B cell (primary cell): ENCODE measurements at regions not wholly inside any gene's neighbourhood (a gene's known extent, or its start where the extent isn't known, plus 50 kb on each side); places are given as distances from the start of the nearest gene placed in this dataset.
A peak's percentile ranks its signal among the peaks of the same experiment; 100 is the strongest.

Source experiments
- ATAC-seq: fragments of 200-7000 bp; cut with Tn5 transposase; one replicate; pipeline ENCODE4 v1.10.0; 2021; ENCODE audit warnings: low read depth, mild to moderate bottlenecking, moderate number of reproducible peaks, moderate library complexity
- CTCF ChIA-PET: fragments of 350-600 bp; sonication (Branson Sonifier 250); formaldehyde crosslinking; loops from one replicate; lab custom pipeline; 2021; ENCODE audit warnings: antibody characterized with exemption, inconsistent platforms; lab: Charles Lee
- POLR2A ChIA-PET: fragments of 350-600 bp; sonication (Branson Sonifier 250); formaldehyde crosslinking; loops from one replicate; lab custom pipeline; 2021; ENCODE audit warnings: antibody characterized with exemption; lab: Charles Lee
- DNase-seq: peaks from one replicate; pipeline ENCODE4 v3.0.0; 2013
- H2AFZ ChIP-seq: 2 replicates; pipeline ENCODE4 v1.6.1; 2012; ENCODE audit warnings: mild to moderate bottlenecking, low read depth, low read length; ENCODE audit not compliant: insufficient read depth, poor library complexity, severe bottlenecking
- H3K27ac ChIP-seq, 2 donors: 1 replicate in 1 of 2; 2 replicates in 1 of 2; pipeline ENCODE4 v1.5.1; 2012 to 2013; ENCODE audit warnings: low read length in 2 of 2, mild to moderate bottlenecking in 2 of 2, moderate library complexity in 1 of 2
- H3K27me3 ChIP-seq, 4 experiments: fragments of 200-600 bp in 1 of 4; sonication (generic) in 1 of 4; replicated peaks in 1 of 4; 1 replicate in 2 of 4; 2 replicates in 2 of 4; pipeline versions ENCODE4 v1.6.1 to v1.7.0; 2013 to 2016; ENCODE audit warnings: low read length in 3 of 4, mild to moderate bottlenecking in 2 of 4, mixed read lengths in 1 of 4, moderate library complexity in 1 of 4; ENCODE audit not compliant: insufficient read depth in 4 of 4, control insufficient read depth in 3 of 4; ENCODE audit errors: control extremely low read depth in 1 of 4
- H3K36me3 ChIP-seq, 2 experiments: replicated peaks in 1 of 2; 1 replicate in 1 of 2; 2 replicates in 1 of 2; pipeline versions ENCODE4 v1.6.1 to v1.7.1; 2013; ENCODE audit warnings: low read length in 1 of 2; ENCODE audit not compliant: insufficient read depth in 2 of 2, control insufficient read depth in 1 of 2; ENCODE audit errors: control extremely low read depth in 1 of 2, extremely low read depth in 1 of 2
- H3K4me1 ChIP-seq, 2 donors: fragments of 200-600 bp in 1 of 2; sonication (generic) in 1 of 2; 1 replicate in 1 of 2; 2 replicates in 1 of 2; pipeline versions ENCODE4 v1.5.1 to v1.6.1; 2013 to 2017; ENCODE audit warnings: low read length in 2 of 2; ENCODE audit not compliant: control insufficient read depth in 2 of 2, insufficient read depth in 2 of 2
- H3K4me2 ChIP-seq: replicated peaks from 2 replicates; pipeline ENCODE3; 2012; ENCODE audit warnings: mild to moderate bottlenecking, low read depth, low read length; ENCODE audit not compliant: poor library complexity, severe bottlenecking
- H3K4me3 ChIP-seq, 5 experiments: fragments of 200-600 bp in 1 of 5; sonication (generic) in 1 of 5; 1 replicate in 3 of 5; 2 replicates in 2 of 5; pipeline versions ENCODE4 v1.5.1 to v1.7.0; 2011 to 2016; ENCODE audit warnings: low read length in 4 of 5, mild to moderate bottlenecking in 4 of 5, low read depth in 2 of 5, control low read depth in 1 of 5, moderate library complexity in 1 of 5; ENCODE audit not compliant: insufficient read depth in 1 of 5; ENCODE audit errors: control extremely low read depth in 1 of 5, extremely low read depth in 1 of 5
- H3K79me2 ChIP-seq: fragments of 200-600 bp; sonication (generic); one replicate; pipeline ENCODE4 v1.6.0; 2016; ENCODE audit warnings: low read length; ENCODE audit not compliant: control insufficient read depth, insufficient read depth
- H3K9ac ChIP-seq: fragments of 200-600 bp; sonication (generic); 2 replicates; pipeline ENCODE4 v1.6.1; 2017; ENCODE audit warnings: mild to moderate bottlenecking, low read length, moderate library complexity
- H3K9me3 ChIP-seq, 3 donors: one replicate each; pipeline versions ENCODE4 v1.6.1 to v1.7.1; 2013; ENCODE audit warnings: low read length in 2 of 3; ENCODE audit not compliant: control insufficient read depth in 2 of 3, insufficient read depth in 1 of 3; ENCODE audit errors: control extremely low read depth in 1 of 3
- H4K20me1 ChIP-seq: 2 replicates; pipeline ENCODE4 v1.6.0; 2012; ENCODE audit warnings: mild to moderate bottlenecking, low read length; ENCODE audit not compliant: insufficient read depth, control insufficient read depth, poor library complexity, severe bottlenecking
- H3K27ac Mint-ChIP-seq: one replicate; pipeline ENCODE4 v1.8.0; 2021; ENCODE audit warnings: mixed read lengths
- H3K27me3 Mint-ChIP-seq: one replicate; pipeline ENCODE4 v1.8.0; 2021; ENCODE audit warnings: mixed read lengths
- H3K4me1 Mint-ChIP-seq: one replicate; pipeline ENCODE4 v1.8.0; 2021; ENCODE audit warnings: mixed read lengths
- H3K4me3 Mint-ChIP-seq: one replicate; pipeline ENCODE4 v1.8.0; 2021; ENCODE audit warnings: mixed read lengths
- H3K9me3 Mint-ChIP-seq: one replicate; pipeline ENCODE4 v1.8.0; 2022; ENCODE audit warnings: mixed read lengths; ENCODE audit not compliant: insufficient read depth
- CTCF ChIP-seq: fragments of 200-600 bp; IDR thresholded peaks from one replicate; pipeline ENCODE4 v1.8.0; 2022; ENCODE audit warnings: antibody characterized with exemption, mild to moderate bottlenecking
- EZH2 ChIP-seq: IDR thresholded peaks from 2 replicates; pipeline ENCODE4 v1.6.1; 2012; ENCODE audit warnings: borderline replicate concordance, low read depth, mild to moderate bottlenecking, moderate library complexity, low read length; ENCODE audit not compliant: insufficient read depth, poor library complexity, severe bottlenecking
- WGBS: methylation state at CpG from one replicate; pipeline ENCODE4 v1.1.5; 2013; ENCODE audit warnings: missing lambda C conversion rate; ENCODE audit not compliant: insufficient coverage; 5-methylcytosine and 5-hydroxymethylcytosine counted together
- intact Hi-C: fragments of 100-400 bp; cut with micrococcal nuclease; formaldehyde crosslinking; loops from one replicate; pipeline ENCODE4 v1.10.0; 2022

- DNase-seq, result no peak
- Histone ChIP-seq H3K9ac (no peak overlapping the region), H3K4me1 (peaks cover 5 to 13% of the 10 kb centered on the region in 2 donors), H3K27ac (no peak overlapping the region), H3K79me2 (no peaks in the 10 kb centered on the region), H3K27me3 (peaks cover 0 to 22% (median 8%) of the 10 kb centered on the region in 4 experiments), H4K20me1 (no peaks in the 10 kb centered on the region), H3K4me2 (no peak overlapping the region), H2AFZ (no peak overlapping the region), H3K4me3 (no peak overlapping the region), H3K9me3 (peaks cover 0 to 3% (median 0%) of the 10 kb centered on the region in 3 donors), H3K36me3 (no peaks in the 10 kb centered on the region)
- peaks cover 7% of the 10 kb centered on the region for H3K4me1 Mint-ChIP-seq
- H3K9me3 Mint-ChIP-seq, result no peaks in the 10 kb centered on the region
- ATAC-seq, result no peak
- ChIA-PET POLR2A (no interaction called here), CTCF (interaction anchor here (0.8 to 1.5 kb wide), 2 partner anchors 11 to 263 kb away, joined by 3 to 5 read pairs; no protein-coding TSS in a partner anchor)
- H3K27me3 Mint-ChIP-seq, result peaks cover 8% of the 10 kb centered on the region
- TF ChIP-seq CTCF (no peak), EZH2 (no peak)
- no peak overlapping the region for H3K4me3 Mint-ChIP-seq
- H3K27ac Mint-ChIP-seq, result no peak overlapping the region
- intact Hi-C loops, result no loop called here
- WGBS, result 96% methylated on average over 7 of the region's 8 CpGs
Observed at GRCh38 chr14:100652744-100653143, 65.5 kb upstream of the BEGAIN start.

- H3K4me2 ChIP-seq, result no peak overlapping the region
- Mint-ChIP-seq H3K9me3 (no peaks in the 10 kb centered on the region), H3K4me1 (peaks cover 7% of the 10 kb centered on the region), H3K27me3 (peaks cover 8% of the 10 kb centered on the region), H3K4me3 (no peak overlapping the region), H3K27ac (no peak overlapping the region)
- no peaks in the 10 kb centered on the region for H3K79me2 ChIP-seq
- DNase-seq (no peak), ATAC-seq (no peak)
- CTCF ChIA-PET, result interaction anchor here (0.8 to 1.5 kb wide), 2 partner anchors 10 to 264 kb away, joined by 3 to 5 read pairs; no protein-coding TSS in a partner anchor
- H4K20me1 ChIP-seq, result no peaks in the 10 kb centered on the region
- intact Hi-C loops, result no loop called here
- POLR2A ChIA-PET, result no interaction called here
- H3K36me3 ChIP-seq, result no peaks in the 10 kb centered on the region
- no peak overlapping the region for H3K9ac ChIP-seq
- 57% methylated on average over 15 of the region's 15 CpGs for WGBS
- peak; percentile 20 for TF ChIP-seq CTCF
- no peak for TF ChIP-seq EZH2
- no peak overlapping the region for H3K4me3 ChIP-seq
- peaks cover 0 to 22% (median 8%) of the 10 kb centered on the region in 4 experiments for H3K27me3 ChIP-seq
- H2AFZ ChIP-seq, result no peak overlapping the region
- H3K27ac ChIP-seq, result no peak overlapping the region
- H3K9me3 ChIP-seq, result peaks cover 0 to 3% (median 0%) of the 10 kb centered on the region in 3 donors
- peaks cover 5 to 13% of the 10 kb centered on the region in 2 donors for H3K4me1 ChIP-seq
Observed at GRCh38 chr14:100653409-100653808, 66.2 kb upstream of the BEGAIN start.
